Progenitor cell of endocrine pancreas (in vitro differentiated cells): ENCODE measurements at regions not wholly inside any gene's neighbourhood (a gene's known extent, or its start where the extent isn't known, plus 50 kb on each side); places are given as distances from the start of the nearest gene placed in this dataset.

ENCODE experiments used
- DNase-seq: peaks from one replicate; pipeline ENCODE4 v3.0.0; 2021; ENCODE audit warnings: low spot score; ENCODE audit not compliant: unreplicated experiment
- H3K27ac Mint-ChIP-seq: 2 replicates; pipeline ENCODE4 v1.8.0; 2021; ENCODE audit warnings: mild to moderate bottlenecking, moderate library complexity, mixed read lengths
- H3K27me3 Mint-ChIP-seq: 2 replicates; pipeline ENCODE4 v1.8.0; 2021; ENCODE audit warnings: mixed read lengths
- H3K36me3 Mint-ChIP-seq: 2 replicates; pipeline ENCODE4 v1.8.0; 2022; ENCODE audit warnings: mixed read lengths; ENCODE audit not compliant: insufficient read depth
- H3K4me1 Mint-ChIP-seq: 2 replicates; pipeline ENCODE4 v1.8.0; 2021; ENCODE audit warnings: low read depth, mixed read lengths
- H3K4me3 Mint-ChIP-seq: 2 replicates; pipeline ENCODE4 v1.8.0; 2021; ENCODE audit warnings: low read depth, mild to moderate bottlenecking, moderate library complexity, mixed read lengths
- H3K9me3 Mint-ChIP-seq: 2 replicates; pipeline ENCODE4 v1.8.0; 2021; ENCODE audit warnings: low read depth, mixed read lengths
- CTCF ChIP-seq: fragments of 200-600 bp; sonication (generic); IDR thresholded peaks from one replicate; pipeline ENCODE4 v1.5.0; 2021; ENCODE audit warnings: antibody characterized with exemption, mild to moderate bottlenecking; ENCODE audit not compliant: unreplicated experiment

GRCh38 chr6:113380591-113380990, 476.6 kb upstream of the MARCKS start:
- Mint-ChIP-seq H3K36me3 (no peaks in the 10 kb centered on the region), H3K9me3 (no peaks in the 10 kb centered on the region), H3K27me3 (no peaks in the 10 kb centered on the region), H3K4me1 (peaks cover 2% of the 10 kb centered on the region), H3K4me3 (no peak overlapping the region), H3K27ac (no peak overlapping the region)
- no peak for DNase-seq
- no peak for TF ChIP-seq CTCF

GRCh38 chr6:113381232-113381631, 475.9 kb upstream of the MARCKS start:
- H3K9me3 Mint-ChIP-seq = no peaks in the 10 kb centered on the region
- no peak overlapping the region for H3K27ac Mint-ChIP-seq
- H3K27me3 Mint-ChIP-seq = no peaks in the 10 kb centered on the region
- no peak overlapping the region for H3K4me3 Mint-ChIP-seq
- H3K4me1 Mint-ChIP-seq = peaks cover 2% of the 10 kb centered on the region
- no peaks in the 10 kb centered on the region for H3K36me3 Mint-ChIP-seq
- no peak for TF ChIP-seq CTCF
- DNase-seq = no peak

- no peak overlapping the region for H3K4me3 Mint-ChIP-seq
- no peak for DNase-seq
- no peaks in the 10 kb centered on the region for H3K9me3 Mint-ChIP-seq
- no peak overlapping the region for H3K27ac Mint-ChIP-seq
- H3K27me3 Mint-ChIP-seq = no peaks in the 10 kb centered on the region
- H3K36me3 Mint-ChIP-seq = no peaks in the 10 kb centered on the region
- H3K4me1 Mint-ChIP-seq = peaks cover 2% of the 10 kb centered on the region
- TF ChIP-seq CTCF = no peak
Observed at GRCh38 chr6:113381959-113382358, 475.2 kb upstream of the MARCKS start.

GRCh38 chr6:113383701-113384100, 473.4 kb upstream of the MARCKS start:
- Mint-ChIP-seq H3K27me3 (no peaks in the 10 kb centered on the region), H3K27ac (no peak overlapping the region), H3K36me3 (no peaks in the 10 kb centered on the region), H3K9me3 (no peaks in the 10 kb centered on the region), H3K4me3 (no peak overlapping the region), H3K4me1 (no peaks in the 10 kb centered on the region)
- no peak for TF ChIP-seq CTCF
- no peak for DNase-seq

- Mint-ChIP-seq H3K4me3 (no peak overlapping the region), H3K9me3 (no peaks in the 10 kb centered on the region), H3K27ac (no peak overlapping the region), H3K27me3 (no peaks in the 10 kb centered on the region), H3K36me3 (no peaks in the 10 kb centered on the region), H3K4me1 (no peaks in the 10 kb centered on the region)
- no peak for DNase-seq
- TF ChIP-seq CTCF = no peak
Observed at GRCh38 chr6:113385020-113385431, 472.1 kb upstream of the MARCKS start.
